Panc1 (cell line): ENCODE measurements at regions not wholly inside any gene's neighbourhood (a gene's known extent, or its start where the extent isn't known, plus 50 kb on each side); places are given as distances from the start of the nearest gene placed in this dataset.

Experiments used
- SIN3A ChIP-seq: IDR thresholded peaks from 2 replicates; pipeline ENCODE4 v1.6.1; 2012; ENCODE audit warnings: low read depth, mild to moderate bottlenecking, low read length, moderate library complexity, borderline replicate concordance; ENCODE audit not compliant: insufficient read depth
- TF ChIP-seq, protein P1 (sequence below), 2 experiments: IDR thresholded peaks; 2 replicates each; pipeline ENCODE4 v1.6.1; 2011 to 2012; ENCODE audit warnings: low read depth in 2 of 2, control low read depth in 1 of 2, low read length in 1 of 2, mild to moderate bottlenecking in 1 of 2, moderate library complexity in 1 of 2; ENCODE audit not compliant: insufficient read depth in 1 of 2
- TF ChIP-seq, protein P2 (sequence below): fragments of 450-650 bp; IDR thresholded peaks from 2 replicates; pipeline ENCODE4 v1.5.1; 2017; ENCODE audit warnings: mild to moderate bottlenecking

DNA sequence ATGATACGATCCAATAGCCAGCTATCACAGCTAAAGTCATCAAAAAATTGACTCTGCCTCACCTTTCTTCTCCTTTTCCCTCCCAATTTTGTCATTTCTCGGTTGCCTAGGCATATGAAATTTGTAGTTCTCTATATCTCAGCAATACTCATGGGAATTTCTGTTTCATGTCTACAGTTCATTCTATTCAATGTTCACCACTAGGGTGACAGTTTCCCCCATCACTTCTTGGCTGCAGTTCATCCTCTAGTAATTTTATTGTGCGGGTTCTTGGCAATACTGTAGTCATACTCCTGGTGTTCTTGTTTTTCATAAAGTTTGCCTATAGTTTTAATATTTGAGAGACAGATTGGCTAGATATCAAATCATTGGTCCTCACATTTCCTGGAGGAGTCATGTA is 872.2 kb upstream of the ID2 start:
- TF ChIP-seq, protein P1, sequence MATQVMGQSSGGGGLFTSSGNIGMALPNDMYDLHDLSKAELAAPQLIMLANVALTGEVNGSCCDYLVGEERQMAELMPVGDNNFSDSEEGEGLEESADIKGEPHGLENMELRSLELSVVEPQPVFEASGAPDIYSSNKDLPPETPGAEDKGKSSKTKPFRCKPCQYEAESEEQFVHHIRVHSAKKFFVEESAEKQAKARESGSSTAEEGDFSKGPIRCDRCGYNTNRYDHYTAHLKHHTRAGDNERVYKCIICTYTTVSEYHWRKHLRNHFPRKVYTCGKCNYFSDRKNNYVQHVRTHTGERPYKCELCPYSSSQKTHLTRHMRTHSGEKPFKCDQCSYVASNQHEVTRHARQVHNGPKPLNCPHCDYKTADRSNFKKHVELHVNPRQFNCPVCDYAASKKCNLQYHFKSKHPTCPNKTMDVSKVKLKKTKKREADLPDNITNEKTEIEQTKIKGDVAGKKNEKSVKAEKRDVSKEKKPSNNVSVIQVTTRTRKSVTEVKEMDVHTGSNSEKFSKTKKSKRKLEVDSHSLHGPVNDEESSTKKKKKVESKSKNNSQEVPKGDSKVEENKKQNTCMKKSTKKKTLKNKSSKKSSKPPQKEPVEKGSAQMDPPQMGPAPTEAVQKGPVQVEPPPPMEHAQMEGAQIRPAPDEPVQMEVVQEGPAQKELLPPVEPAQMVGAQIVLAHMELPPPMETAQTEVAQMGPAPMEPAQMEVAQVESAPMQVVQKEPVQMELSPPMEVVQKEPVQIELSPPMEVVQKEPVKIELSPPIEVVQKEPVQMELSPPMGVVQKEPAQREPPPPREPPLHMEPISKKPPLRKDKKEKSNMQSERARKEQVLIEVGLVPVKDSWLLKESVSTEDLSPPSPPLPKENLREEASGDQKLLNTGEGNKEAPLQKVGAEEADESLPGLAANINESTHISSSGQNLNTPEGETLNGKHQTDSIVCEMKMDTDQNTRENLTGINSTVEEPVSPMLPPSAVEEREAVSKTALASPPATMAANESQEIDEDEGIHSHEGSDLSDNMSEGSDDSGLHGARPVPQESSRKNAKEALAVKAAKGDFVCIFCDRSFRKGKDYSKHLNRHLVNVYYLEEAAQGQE (IDR thresholded peaks at IDR 0.05; ENCODE audit: insufficient read depth in 1 of 2, low read depth in 2 of 2, low read length in 1 of 2): no peak
- TF ChIP-seq, protein P2, sequence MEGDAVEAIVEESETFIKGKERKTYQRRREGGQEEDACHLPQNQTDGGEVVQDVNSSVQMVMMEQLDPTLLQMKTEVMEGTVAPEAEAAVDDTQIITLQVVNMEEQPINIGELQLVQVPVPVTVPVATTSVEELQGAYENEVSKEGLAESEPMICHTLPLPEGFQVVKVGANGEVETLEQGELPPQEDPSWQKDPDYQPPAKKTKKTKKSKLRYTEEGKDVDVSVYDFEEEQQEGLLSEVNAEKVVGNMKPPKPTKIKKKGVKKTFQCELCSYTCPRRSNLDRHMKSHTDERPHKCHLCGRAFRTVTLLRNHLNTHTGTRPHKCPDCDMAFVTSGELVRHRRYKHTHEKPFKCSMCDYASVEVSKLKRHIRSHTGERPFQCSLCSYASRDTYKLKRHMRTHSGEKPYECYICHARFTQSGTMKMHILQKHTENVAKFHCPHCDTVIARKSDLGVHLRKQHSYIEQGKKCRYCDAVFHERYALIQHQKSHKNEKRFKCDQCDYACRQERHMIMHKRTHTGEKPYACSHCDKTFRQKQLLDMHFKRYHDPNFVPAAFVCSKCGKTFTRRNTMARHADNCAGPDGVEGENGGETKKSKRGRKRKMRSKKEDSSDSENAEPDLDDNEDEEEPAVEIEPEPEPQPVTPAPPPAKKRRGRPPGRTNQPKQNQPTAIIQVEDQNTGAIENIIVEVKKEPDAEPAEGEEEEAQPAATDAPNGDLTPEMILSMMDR: no peak
- no peak for TF ChIP-seq SIN3A
